NOMO-1 treated with dmso at 0.1 percent for 144 hours (cell line): ENCODE measurements at regions not wholly inside any gene's neighbourhood (a gene's known extent, or its start where the extent isn't known, plus 50 kb on each side); places are given as distances from the start of the nearest gene placed in this dataset.

Source experiments
- DNase-seq: peaks from one replicate; lab custom pipeline; 2025; ENCODE audit not compliant: unreplicated experiment; lab: John Stamatoyannopoulos, UW

DNA sequence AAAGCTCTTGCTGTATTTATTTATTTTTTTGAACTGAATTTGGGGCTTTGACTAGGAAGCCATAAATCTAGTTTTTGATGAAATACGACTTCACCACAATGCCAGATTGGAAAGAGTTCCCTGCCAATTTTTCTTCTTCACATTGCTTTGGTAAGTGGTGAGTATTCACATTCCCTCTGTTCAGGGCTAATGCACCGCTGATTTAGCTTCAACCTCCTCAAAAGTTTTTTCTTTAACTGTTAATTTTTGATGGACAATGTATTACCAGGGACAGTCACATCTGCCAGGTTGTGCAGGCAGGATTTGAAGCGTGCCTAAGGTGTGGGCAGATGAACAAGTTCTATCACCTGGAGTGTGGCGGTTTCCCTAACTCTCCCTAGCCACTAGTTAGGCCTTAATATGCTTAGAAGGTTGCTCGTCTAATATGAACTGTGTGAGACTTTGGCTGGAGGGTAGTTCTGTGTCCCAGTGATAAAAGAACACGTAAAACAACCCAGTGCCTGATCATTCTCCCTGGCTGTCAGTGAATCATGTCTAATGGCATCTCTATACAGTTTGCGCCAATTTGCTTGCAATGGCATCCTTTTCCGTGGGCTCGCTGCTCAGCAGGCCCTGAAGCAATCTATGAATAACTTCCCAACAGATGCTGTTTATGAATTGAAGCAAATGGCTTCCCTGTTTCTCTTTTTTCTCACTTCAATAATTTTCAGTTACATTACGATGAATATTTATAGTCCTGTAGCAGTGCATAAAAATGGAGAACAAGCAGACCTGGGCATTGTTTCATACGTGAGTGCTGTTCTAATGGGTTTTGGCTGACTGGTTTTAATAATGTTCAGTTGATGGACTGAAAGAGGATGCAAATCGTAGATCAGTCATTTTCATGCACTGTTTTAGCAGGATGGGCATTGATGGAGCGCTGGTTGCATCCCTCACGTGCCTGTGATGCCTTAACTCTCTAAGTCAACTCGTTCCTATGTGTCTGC, 243.2 kb upstream of the SUCLG2 start:
- no peak for DNase-seq

DNA sequence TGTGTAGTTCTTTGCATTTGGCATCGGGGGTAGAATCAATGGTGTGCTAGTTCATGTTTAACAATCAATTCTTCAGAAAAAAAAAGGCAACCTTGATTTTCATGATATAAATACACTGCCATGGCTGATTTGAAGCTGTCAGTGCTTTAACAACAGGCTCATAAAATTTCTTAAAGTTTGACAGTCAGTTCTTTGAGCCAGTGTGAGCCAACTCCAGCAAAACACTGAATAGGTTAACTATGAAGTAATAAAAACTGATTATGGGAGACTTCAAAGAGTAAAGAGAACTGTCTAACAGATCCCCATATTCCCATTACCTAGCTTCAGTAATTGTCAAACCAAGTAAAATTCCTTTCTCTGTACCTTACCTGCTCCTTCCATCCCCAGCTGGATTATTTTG, 241.7 kb upstream of the SUCLG2 start:
- no peak for DNase-seq

DNA sequence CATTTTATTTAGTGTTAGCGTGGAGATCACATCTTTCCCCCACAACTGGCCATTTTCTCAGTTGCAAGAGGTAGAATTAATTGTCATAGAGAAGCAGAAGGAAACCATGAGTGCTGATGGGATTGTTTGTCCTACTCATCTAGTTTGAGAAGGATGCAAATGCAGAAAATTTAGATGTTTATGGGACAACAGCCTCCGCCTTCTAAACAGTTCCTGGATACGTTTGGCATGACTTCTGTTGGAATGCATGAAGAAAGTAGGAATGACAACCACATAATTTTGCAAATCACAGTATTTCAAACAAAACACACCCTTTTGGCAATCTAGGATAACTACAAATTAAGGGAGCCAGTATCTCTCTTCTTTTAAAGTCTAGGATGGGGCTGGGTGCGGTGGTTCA, 240.1 kb upstream of the SUCLG2 start:
- no peak for DNase-seq

DNA sequence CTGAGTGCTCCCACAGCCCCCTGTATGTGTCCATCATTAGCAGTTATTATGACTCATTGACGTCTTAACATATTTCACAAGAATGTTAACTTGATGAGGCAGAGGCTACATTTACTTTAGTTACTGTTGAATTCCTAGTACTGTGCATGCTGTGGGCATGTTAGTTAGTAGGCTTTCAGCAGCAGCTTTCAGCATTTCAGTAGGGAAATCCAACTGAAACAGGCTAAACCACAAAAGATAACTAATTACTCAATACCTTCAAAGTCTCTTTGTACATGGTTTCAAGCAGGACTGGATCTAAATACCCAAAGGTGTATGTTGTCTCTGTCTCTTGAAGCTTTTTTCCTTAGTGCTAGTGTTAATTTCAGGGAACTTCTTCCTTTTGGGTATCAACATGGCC, 229.9 kb upstream of the SUCLG2 start:
- DNase-seq = no peak

DNA sequence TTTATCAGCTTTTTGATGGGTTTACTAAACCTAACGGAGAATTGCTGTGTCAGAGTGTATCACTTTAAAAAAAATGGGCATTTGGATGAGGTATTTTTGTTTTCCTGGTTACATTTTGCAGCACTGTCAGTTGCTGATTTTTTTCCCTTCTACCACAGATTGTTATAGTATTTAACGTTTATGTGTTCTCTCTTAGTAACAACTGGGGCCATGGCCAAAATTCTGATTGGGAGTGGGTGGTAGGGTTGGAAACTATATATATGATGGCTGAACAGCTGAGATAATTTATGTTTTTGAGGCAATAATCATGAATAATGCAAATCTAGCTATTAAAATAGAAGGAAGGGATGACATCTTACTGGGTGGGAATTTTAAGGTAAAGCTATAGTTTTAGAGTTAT, 229.4 kb upstream of the SUCLG2 start:
- no peak for DNase-seq

DNA sequence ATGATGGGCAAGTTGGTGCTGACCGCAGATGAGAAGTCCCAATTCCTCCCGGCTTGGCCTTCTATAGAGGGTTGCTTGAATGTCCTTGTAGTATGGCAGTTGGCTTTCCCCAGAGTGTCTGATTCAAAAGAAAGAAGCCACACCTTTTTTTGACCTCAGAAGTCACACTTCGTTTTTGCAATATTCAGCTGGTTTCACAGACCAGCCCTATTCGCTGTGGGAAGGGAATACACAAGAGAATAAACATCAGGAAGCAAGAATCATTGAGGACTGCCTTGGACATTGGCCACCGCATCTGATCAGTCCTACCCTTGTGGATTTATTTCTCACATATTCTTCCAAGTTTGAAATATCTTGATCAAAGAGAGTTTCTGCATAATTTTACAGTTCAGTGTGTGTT, 228.6 kb upstream of the SUCLG2 start:
- no peak for DNase-seq

DNA sequence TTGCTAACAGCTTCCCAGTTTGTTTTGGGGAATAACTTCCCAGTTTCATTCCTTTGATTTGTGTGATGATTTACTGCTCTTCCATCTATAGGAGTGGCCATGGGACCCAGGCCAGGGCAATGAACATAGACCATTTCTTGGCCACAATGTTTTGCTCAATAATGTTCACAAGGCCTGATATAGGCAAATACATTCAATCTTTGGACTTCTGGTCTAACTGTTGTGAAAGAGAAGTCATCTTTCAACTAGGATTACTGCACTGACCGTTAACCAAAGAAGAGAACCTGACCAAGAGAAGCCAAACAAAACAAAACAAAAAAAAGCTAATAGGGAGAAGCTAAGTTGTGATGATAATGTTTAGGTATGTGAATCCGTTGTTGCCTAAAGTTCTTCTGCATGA, 221.8 kb upstream of the SUCLG2 start:
- DNase-seq = no peak

DNA sequence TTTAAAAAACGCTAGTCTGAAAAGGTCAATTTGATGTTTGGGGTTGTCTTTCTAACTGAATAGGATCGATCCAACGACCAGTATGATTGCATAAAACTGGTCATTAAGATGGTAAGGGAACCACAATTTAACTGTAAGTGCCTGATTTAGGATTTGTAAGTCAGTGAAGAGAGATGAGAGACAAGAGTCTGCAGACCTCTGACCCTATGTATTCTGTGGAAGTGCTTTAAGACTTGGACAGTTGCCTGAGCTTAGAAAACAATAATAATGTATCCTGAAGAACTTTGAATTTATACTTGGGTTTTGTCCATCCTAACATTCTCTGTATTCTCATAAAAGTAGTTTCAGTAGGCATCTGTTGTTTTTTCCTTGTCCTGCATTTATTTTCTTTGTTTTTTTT, 221.4 kb upstream of the SUCLG2 start:
- DNase-seq = no peak

DNA sequence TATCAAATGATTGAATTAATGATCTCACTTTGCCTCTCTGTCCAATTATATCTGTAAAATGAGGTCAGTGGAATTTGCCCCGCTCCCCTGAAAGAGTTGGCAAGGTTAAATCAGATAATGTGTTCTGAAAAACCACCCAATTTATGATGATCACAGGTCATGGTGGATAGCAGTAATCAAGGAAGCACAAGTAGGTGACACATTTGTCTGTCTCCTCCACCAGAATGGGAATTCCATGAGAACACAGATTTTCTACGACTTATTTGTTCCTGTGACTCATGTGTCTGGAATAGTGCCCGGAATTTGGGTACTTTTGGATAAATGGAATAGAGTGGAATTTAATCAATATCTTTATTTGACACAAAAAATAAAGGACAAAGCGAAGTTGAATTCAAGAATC, 220.9 kb upstream of the SUCLG2 start:
- DNase-seq = no peak

DNA sequence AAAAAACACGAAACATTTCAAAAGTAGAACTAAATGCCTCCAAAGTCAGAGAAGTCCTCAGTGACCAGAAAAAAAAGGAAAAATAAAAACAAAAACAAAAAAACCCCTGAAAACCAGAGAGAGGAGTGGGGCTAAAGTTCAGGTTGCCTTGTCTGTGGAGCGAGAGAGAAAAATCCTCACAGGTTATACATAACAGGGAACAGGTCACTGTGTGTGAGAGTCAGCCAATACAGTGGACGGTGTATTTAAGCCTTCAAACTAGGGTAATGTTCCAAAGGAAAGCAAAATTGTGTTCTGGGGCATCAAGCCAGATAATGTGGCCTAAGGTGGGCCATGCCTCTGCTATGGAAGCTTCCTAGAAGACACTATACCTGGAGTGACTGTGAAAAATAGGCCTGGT, 216.1 kb upstream of the SUCLG2 start:
- DNase-seq = no peak

DNA sequence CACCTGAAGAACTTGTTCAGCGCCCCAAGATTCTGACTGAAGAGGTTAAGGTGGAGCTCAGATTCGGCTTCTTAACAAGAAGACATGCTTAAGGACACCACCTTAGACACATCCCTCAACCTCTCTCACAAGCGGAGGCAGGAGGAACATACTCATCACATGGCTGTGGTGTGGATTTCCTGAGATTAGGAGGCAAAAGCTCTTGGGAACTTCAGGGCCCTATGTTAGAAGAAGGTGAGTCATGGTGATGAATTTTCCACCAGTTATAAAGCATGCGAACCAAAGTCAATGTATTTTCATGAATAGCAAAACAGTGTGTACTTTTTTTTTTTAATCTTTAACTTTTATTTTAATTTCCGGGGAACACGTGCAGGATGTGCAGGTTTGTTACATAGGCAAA, 212.2 kb upstream of the SUCLG2 start:
- no peak for DNase-seq

DNA sequence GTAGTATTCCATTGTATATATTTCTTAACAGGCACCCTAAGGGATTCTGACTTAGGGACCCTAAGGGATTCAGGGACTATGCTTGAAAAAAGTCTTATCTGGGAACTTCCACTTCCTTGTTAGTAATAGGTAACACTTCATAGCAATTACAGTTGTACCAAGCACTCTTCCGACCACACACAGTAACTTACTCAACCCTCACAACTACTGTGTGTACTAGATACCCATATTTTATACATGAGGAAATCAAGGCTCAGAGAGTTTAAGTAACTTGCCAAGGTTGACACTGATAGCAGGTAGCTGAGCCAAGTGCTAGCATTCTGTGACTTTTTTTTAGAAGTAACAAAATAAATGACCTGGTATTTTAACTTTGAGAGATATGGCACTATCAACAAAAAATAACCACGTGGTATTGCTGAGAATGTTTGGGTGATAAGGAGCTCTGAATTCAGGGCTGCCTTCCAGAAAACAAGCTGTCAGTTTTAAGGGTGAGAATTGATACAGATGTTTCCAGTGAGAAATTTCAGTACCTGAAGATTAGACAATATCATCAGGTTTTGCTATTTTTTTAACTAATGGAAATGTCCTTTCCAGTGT, 210.3 kb upstream of the SUCLG2 start:
- DNase-seq = no peak

DNA sequence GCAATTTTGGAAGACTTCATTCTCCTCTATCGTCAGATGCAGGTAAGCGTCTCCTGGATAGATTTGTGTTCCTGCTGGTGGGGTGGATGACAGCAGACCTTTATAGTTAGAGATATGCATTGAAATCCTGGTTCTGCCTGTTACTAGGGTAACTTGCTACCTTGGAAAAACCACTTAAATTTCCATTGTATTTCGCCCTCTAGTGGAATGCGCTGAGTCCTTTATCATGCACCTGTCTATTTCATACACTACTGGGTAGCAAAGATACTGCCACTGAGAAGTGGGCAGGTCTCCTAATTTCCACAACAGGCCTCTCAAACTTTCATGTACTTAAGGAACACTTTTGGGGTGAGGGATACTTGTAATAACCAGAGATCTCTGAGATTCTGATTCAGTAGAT, 209.5 kb upstream of the SUCLG2 start:
- no peak for DNase-seq

DNA sequence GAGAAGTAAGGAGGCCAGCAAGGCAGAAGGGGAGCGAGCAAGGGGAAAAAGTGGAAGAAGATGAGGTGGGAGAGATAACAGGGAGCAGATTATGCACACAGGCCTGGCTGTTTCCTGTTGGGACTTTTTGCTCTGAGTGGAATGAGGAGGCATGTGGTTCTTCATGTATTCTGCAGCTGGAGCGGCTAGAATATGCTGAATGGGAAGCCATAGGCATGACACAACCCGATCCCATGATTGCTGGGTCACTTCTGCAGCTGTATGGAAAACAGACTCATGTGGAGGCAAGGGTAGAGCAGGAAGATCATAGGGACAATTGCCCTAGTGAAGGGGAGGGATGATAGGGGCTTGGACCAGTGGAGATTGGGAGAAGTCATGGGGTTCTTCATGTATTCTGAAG, 206.0 kb upstream of the SUCLG2 start:
- no peak for DNase-seq

DNA sequence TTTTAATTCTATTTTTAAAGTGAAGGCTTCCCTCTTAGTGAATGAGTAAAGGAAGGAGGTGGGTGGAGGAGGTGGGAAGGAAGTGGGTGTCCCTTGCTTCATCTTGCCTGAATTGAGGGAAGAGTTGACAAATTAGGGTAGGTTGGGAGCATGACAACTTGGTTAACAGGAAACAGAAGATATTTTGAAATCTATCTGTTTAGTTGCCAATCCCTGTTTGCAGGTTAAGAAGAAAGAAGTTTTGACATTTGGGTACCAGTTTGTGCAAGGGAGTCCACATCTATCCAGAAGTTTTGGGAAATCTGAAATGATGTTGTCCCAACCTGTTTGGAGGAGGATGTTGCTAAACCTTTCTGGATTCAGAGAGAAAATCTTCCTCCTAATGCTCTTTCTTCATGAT, 204.1 kb upstream of the SUCLG2 start:
- no peak for DNase-seq

DNA sequence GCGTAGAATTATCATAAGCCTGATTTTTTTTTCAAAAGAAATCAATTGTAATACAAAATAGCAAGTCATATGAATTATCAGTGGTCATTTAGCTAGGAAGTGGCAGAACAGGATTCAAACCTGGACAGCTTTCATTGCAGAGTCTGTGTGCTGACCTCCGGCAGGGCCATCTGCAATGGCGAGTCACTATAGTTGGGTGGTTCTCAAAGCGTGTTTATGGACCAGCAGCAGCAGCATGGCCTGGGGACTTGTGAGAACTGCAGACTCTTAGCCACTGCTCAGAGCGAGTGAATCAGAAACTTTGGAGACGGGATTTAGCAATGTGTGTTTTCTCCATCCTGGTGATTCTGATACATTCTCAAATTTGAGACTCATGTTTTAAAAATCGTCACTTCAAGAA, 202.3 kb upstream of the SUCLG2 start:
- DNase-seq = no peak

DNA sequence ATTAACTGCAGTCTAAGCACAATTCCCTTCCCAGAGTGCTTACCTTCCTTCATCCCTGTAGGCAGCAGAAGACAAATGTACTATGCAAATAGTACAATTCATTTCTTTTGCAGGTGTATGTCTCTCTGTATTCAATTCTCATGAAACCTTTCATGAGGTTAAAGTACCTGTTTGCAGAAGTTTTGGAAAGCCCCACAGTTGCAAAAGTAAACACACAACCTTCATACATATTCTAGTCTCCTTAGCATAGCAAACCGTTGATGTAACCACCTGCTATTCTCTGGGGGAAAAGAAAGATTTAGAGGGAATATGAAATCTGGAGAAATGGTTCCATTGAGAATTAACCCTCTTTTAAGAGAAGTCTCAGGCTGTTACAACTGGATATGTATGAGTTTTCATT, 200.3 kb upstream of the SUCLG2 start:
- no peak for DNase-seq

DNA sequence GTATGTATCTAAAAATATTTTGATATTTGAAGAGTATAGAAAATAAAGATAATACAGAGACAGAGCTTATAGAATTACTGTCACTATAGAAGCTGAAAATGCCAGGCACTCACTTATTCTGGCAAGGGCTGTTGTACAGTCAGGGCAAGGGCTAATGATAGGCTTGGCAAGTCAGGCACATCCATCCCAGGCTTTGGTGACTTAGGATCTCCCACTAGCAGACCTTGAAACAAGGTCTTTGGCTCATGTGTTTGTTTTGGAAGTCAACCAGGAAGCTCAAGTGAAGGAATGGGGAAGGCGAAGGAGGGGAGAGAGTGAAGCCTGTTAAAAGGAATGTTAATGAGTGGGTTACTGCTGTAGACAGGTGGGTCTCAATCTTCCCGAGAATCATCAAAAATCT, 199.1 kb upstream of the SUCLG2 start:
- DNase-seq = no peak

DNA sequence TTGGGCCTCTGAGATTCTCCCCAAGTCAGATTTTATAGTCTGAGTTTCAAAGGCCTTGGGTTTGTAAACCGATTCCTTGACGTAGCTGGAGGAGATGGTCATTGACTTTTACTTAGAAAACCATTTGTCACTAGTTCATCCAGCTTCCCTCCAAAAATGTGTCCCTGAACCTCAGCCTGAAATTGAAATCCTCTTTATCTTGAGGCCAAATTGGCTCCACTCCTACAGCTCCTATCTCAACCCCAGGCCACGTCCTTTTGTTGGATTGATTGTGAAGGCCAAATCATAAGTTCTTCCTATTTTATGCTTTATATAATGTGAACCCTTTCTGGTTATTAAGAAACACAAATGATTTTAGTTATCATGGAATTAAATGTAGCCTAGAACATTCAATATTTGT, 193.9 kb upstream of the SUCLG2 start:
- DNase-seq = no peak

DNA sequence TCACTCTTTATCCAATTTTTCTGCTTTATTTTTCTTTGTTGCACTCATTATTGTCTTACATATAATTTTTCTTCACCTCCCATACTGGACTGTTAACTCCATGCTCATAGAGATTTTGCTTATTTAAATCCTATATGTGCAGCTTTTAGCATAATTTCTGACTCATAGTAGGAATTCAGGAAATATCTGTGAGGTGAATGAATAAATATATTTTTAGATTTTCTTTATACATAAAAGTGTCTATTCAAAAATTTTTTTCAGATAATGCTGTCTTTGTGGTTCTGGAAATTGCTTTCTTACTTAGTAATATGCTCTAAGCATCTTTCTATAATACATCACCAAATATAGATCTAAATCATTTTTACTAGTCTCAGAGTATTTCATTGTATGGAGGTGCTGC, 191.8 kb upstream of the SUCLG2 start:
- no peak for DNase-seq

DNA sequence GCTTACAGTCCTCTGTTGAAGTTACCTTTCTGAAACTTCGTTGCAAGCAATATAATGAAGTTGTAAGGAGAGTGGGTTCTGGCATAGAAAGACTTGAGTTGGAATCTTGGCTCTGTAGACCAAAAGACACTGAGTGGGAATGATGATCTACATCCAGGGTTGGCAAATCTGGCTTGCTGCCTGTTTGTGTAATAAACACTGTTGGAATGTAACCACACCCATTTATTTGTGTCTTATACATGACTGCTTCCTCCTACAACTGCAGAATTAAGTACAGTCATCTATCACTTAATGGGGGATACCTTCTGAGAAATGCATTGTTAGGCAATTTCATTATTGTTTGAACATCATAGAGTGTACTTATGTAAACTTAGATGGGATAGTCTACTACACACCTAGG, 178.4 kb upstream of the SUCLG2 start:
- no peak for DNase-seq

DNA sequence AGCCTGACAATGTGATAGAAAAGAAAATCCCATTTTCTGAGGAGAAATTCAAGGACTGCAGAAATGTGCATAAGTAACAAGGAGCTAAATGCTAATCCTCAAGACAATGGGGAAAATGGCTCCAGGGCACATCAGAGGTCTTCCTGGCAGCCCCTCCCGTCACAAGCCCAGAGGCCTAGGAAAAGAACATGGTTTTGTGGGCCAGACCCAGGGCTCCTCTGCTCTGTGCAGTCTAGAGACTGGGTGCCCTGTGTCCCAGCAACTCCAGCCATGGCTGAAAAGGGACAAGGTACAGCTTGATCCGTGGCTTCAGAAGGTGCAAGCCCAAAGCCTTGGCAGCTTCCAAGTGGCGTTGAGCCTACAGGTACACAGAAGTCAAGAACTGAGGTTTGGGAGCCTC, 176.8 kb upstream of the SUCLG2 start:
- DNase-seq = no peak
